Endothelial cell of umbilical vein (primary cell): ENCODE measurements at regions not wholly inside any gene's neighbourhood (a gene's known extent, or its start where the extent isn't known, plus 50 kb on each side); places are given as distances from the start of the nearest gene placed in this dataset.

Source experiments
- BruUV-seq: library from RNA; stranded (reverse); fragments of 400-500 nt; replicated peaks from 2 replicates; lab custom pipeline; 2021; lab: Mats Ljungman, UMichigan
- CTCF ChIA-PET: fragments of 300-600, 350-600 bp; sonication (Branson Sonifier 250); formaldehyde crosslinking; loops from one replicate; lab custom pipeline; 2021; ENCODE audit warnings: antibody characterized with exemption, inconsistent platforms; lab: Charles Lee
- POLR2A ChIA-PET: fragments of 300-600, 350-600 bp; sonication (Branson Sonifier 250); formaldehyde crosslinking; loops from one replicate; lab custom pipeline; 2021; ENCODE audit warnings: antibody characterized with exemption, inconsistent platforms; lab: Charles Lee
- DNase-seq: peaks from one replicate; pipeline ENCODE4 v3.0.0-alpha.2; 2011; ENCODE audit warnings: low read depth, low spot score
- FAIRE-seq: peaks from 2 replicates; lab custom pipeline; 2011; peaks lifted over from hg19 to GRCh38; lab: Jason Lieb, UNC
- H2AFZ ChIP-seq: 2 replicates; pipeline ENCODE4 v1.6.0; 2012; ENCODE audit warnings: low read depth, low read length, control low read depth, inconsistent platforms
- H3K27ac ChIP-seq: 2 replicates; pipeline ENCODE4 v1.5.1; 2011; ENCODE audit warnings: low read depth, mild to moderate bottlenecking, control low read depth, low read length, moderate library complexity; ENCODE audit not compliant: insufficient read depth
- H3K27me3 ChIP-seq, 2 experiments: 2 replicates each; pipeline versions ENCODE4 v1.6.0 to v1.6.1; 2011; ENCODE audit warnings: low read length in 2 of 2, mixed read lengths in 1 of 2; ENCODE audit not compliant: control insufficient read depth in 2 of 2, insufficient read depth in 2 of 2
- H3K36me3 ChIP-seq, 2 experiments: 2 replicates in 1 of 2; 3 replicates in 1 of 2; pipeline ENCODE4 v1.5.1; 2011; ENCODE audit warnings: low read length in 2 of 2, mild to moderate bottlenecking in 1 of 2, moderate library complexity in 1 of 2; ENCODE audit not compliant: control insufficient read depth in 2 of 2, insufficient read depth in 2 of 2; ENCODE audit errors: extremely low read depth in 1 of 2
- H3K4me1 ChIP-seq: 3 replicates; pipeline ENCODE4 v1.5.1; 2011; ENCODE audit warnings: mild to moderate bottlenecking, low read length; ENCODE audit not compliant: control insufficient read depth, insufficient read depth; ENCODE audit errors: extremely low read depth
- H3K4me2 ChIP-seq: 2 replicates; pipeline ENCODE4 v1.6.1; 2011; ENCODE audit warnings: low read length, control low read depth, mixed read lengths; ENCODE audit not compliant: insufficient read depth
- H3K4me3 ChIP-seq, 3 experiments: fragments of 200-600 bp in 1 of 3; sonication (generic), shearing (Covaris generic) in 1 of 3; replicated peaks in 1 of 3; 2 replicates each; pipeline ENCODE4 v1.5.1; 2011 to 2016; ENCODE audit warnings: control low read depth in 3 of 3, low read length in 3 of 3, mild to moderate bottlenecking in 2 of 3, inconsistent platforms in 1 of 3, low read depth in 1 of 3, moderate library complexity in 1 of 3; ENCODE audit not compliant: insufficient read depth in 1 of 3
- H3K79me2 ChIP-seq: 2 replicates; pipeline ENCODE4 v1.6.0; 2012; ENCODE audit warnings: low read length, inconsistent platforms; ENCODE audit not compliant: control insufficient read depth, insufficient read depth
- H3K9ac ChIP-seq: replicated peaks from 2 replicates; pipeline ENCODE3; 2011; ENCODE audit warnings: low read length, control low read depth; ENCODE audit not compliant: insufficient read depth; ENCODE audit errors: extremely low read depth
- H3K9me1 ChIP-seq: replicated peaks from 3 replicates; pipeline ENCODE4 v1.6.0; 2011; ENCODE audit warnings: mild to moderate bottlenecking, low read length; ENCODE audit not compliant: control insufficient read depth, insufficient read depth; ENCODE audit errors: extremely low read depth
- H3K9me3 ChIP-seq: replicated peaks from 2 replicates; pipeline ENCODE4 v1.5.1; 2012; ENCODE audit warnings: low read length, inconsistent platforms; ENCODE audit not compliant: control insufficient read depth, insufficient read depth
- H4K20me1 ChIP-seq: replicated peaks from 2 replicates; pipeline ENCODE3; 2011; ENCODE audit warnings: mild to moderate bottlenecking, low read length; ENCODE audit not compliant: control insufficient read depth, insufficient read depth; ENCODE audit errors: extremely low read depth
- CTCF ChIP-seq, 2 donors: IDR thresholded peaks; 1 replicate in 1 of 2; 2 replicates in 1 of 2; pipeline ENCODE4 v1.5.1; 2011; ENCODE audit warnings: low read length in 2 of 2, mild to moderate bottlenecking in 2 of 2, moderate library complexity in 2 of 2, control low read depth in 1 of 2, inconsistent platforms in 1 of 2, low read depth in 1 of 2; ENCODE audit not compliant: insufficient read depth in 1 of 2; ENCODE audit errors: extremely low read depth in 1 of 2
- FOS ChIP-seq: IDR thresholded peaks from 2 replicates; pipeline ENCODE4 v1.6.1; 2011; ENCODE audit warnings: mild to moderate bottlenecking, low read length, moderate library complexity, borderline replicate concordance; ENCODE audit not compliant: insufficient read depth
- GATA2 ChIP-seq: IDR thresholded peaks from 2 replicates; pipeline ENCODE4 v1.7.0; 2011; ENCODE audit warnings: low read depth, mild to moderate bottlenecking, moderate library complexity, mixed read lengths, low read length; ENCODE audit not compliant: insufficient read length, insufficient read depth
- MAX ChIP-seq: IDR thresholded peaks from 2 replicates; pipeline ENCODE4 v1.6.1; 2011; ENCODE audit not compliant: insufficient read depth, insufficient read length
- dilution Hi-C: fragments of 300-500 bp; cut with MboI; formaldehyde crosslinking; loops from one replicate; pipeline ENCODE4 v1.15.0; 2019; ENCODE audit warnings: low sequenced_read_pairs; ENCODE audit not compliant: extremely low pct_ligation_motif_present
- intact Hi-C: fragments of 100-400 bp; cut with micrococcal nuclease; formaldehyde crosslinking; loops from one replicate; pipeline ENCODE4 v1.10.0; 2022

- no TSS peak for BruUV-seq
- CTCF ChIA-PET, result no interaction called here
- no peak for FAIRE-seq
Measured at GRCh38 chr2:58339548-58340243, 98.6 kb upstream of the FANCL start.

More at GRCh38 chr2:58339548-58340243, 98.6 kb upstream of the FANCL start:
- Histone ChIP-seq H3K4me3 (no peak overlapping the region), H3K27ac (no peak overlapping the region), H3K4me2 (no peak overlapping the region), H3K9me1 (no peaks in the 10 kb centered on the region), H3K79me2 (no peaks in the 10 kb centered on the region), H3K27me3 (no peaks in the 10 kb centered on the region), H3K9me3 (no peaks in the 10 kb centered on the region), H3K9ac (no peak overlapping the region), H4K20me1 (no peaks in the 10 kb centered on the region), H2AFZ (no peak overlapping the region), H3K36me3 (no peaks in the 10 kb centered on the region), H3K4me1 (no peaks in the 10 kb centered on the region)
- no peak for DNase-seq
- intact Hi-C loops (loop anchor here (10.0 kb wide), 1 partner anchor 435 kb away; no protein-coding TSS in a partner anchor), dilution Hi-C loops (no loop called here)
- POLR2A ChIA-PET, result no interaction called here
- TF ChIP-seq FOS, result no peak
- no peak for TF ChIP-seq CTCF (IDR thresholded peaks at IDR 0.05; ENCODE audit: extremely low read depth in 1 of 2, insufficient read depth in 1 of 2, low read depth in 1 of 2, low read length in 2 of 2)
- no peak for TF ChIP-seq MAX
- TF ChIP-seq GATA2, result no peak
